ENCODE measurements at regions not wholly inside any gene's neighbourhood (a gene's known extent, or its start where the extent isn't known, plus 50 kb on each side); places are given as distances from the start of the nearest gene placed in this dataset.

DNA sequence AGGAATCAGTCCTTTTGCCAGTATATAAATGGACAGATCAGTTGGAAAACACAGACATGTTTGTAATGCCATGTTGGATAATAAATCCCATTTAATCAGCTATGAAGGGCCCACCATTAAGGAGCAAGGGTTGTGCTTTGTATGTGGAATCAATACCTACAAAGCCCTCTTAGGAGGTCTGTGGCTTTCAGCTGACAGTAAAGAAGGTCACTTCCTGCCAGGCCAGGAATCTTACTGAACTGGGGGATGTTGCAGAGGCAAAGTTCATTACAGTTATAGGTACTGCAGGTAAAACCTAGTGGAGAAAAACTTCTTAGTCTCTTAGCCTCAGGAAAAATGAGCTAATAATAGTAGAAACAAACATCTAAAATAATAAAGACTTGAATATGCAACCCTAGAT lies 129.5 kb downstream of the FAM76B start:
- Mint-ChIP-seq H3K27ac (no peak overlapping the region), H3K36me3 (ENCODE audit: low read depth) (no peaks in the 10 kb centered on the region), H3K4me1 (ENCODE audit: low read depth) (no peaks in the 10 kb centered on the region), H3K27me3 (ENCODE audit: insufficient read depth) (no peaks in the 10 kb centered on the region; the same call in 1 of the 2 replicates), H3K4me3 (no peak overlapping the region), H3K9me3 (no peaks in the 10 kb centered on the region)
- no peak for DNase-seq
- TF ChIP-seq, protein P1, sequence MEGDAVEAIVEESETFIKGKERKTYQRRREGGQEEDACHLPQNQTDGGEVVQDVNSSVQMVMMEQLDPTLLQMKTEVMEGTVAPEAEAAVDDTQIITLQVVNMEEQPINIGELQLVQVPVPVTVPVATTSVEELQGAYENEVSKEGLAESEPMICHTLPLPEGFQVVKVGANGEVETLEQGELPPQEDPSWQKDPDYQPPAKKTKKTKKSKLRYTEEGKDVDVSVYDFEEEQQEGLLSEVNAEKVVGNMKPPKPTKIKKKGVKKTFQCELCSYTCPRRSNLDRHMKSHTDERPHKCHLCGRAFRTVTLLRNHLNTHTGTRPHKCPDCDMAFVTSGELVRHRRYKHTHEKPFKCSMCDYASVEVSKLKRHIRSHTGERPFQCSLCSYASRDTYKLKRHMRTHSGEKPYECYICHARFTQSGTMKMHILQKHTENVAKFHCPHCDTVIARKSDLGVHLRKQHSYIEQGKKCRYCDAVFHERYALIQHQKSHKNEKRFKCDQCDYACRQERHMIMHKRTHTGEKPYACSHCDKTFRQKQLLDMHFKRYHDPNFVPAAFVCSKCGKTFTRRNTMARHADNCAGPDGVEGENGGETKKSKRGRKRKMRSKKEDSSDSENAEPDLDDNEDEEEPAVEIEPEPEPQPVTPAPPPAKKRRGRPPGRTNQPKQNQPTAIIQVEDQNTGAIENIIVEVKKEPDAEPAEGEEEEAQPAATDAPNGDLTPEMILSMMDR (IDR thresholded peaks at IDR 0.05) = no peak

- Mint-ChIP-seq H3K27ac (no peak overlapping the region), H3K36me3 (ENCODE audit: low read depth) (no peaks in the 10 kb centered on the region), H3K4me1 (ENCODE audit: low read depth) (no peaks in the 10 kb centered on the region), H3K4me3 (no peak overlapping the region), H3K27me3 (ENCODE audit: insufficient read depth) (no peaks in the 10 kb centered on the region; the same call in 1 of the 2 replicates), H3K9me3 (no peaks in the 10 kb centered on the region)
- no peak for DNase-seq
- TF ChIP-seq, protein P1 (IDR thresholded peaks at IDR 0.05) = no peak
These were observed 130.5 kb downstream of the FAM76B start for GRCh38 chr11:95659088-95659487.

- no peak overlapping the region for H3K4me3 Mint-ChIP-seq
- no peaks in the 10 kb centered on the region for H3K9me3 Mint-ChIP-seq
- DNase-seq = no peak
- H3K36me3 Mint-ChIP-seq (ENCODE audit: low read depth) = no peaks in the 10 kb centered on the region
- no peak overlapping the region for H3K27ac Mint-ChIP-seq
- TF ChIP-seq, protein P1 (IDR thresholded peaks at IDR 0.05) = no peak
- no peaks in the 10 kb centered on the region for H3K4me1 Mint-ChIP-seq (ENCODE audit: low read depth)
- H3K27me3 Mint-ChIP-seq (ENCODE audit: insufficient read depth) = no peaks in the 10 kb centered on the region; the same call in 1 of the 2 replicates
These were observed 134.0 kb downstream of the FAM76B start for GRCh38 chr11:95655536-95655935.

DNA sequence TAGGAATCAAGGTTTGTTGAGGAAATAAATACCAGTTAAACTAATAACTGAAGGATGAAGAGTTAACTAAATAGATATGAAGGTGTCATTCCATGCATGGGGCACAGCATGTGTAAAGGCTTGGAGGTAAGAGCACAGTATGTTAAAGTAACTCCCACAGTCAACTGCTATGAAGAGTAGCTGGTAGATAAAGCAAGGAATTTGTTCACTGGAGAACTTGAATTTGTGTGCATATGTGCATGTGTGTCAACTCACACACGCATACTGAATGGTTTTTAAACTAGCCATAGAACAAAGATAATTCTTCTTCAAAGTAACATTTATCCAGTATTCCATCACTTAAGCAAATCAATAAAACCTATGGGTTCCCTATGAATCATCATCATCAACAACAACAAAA lies 135.9 kb downstream of the FAM76B start:
- Mint-ChIP-seq H3K4me1 (ENCODE audit: low read depth) (no peaks in the 10 kb centered on the region), H3K9me3 (no peaks in the 10 kb centered on the region), H3K36me3 (ENCODE audit: low read depth) (no peaks in the 10 kb centered on the region), H3K27ac (no peak overlapping the region), H3K4me3 (no peak overlapping the region), H3K27me3 (ENCODE audit: insufficient read depth) (no peaks in the 10 kb centered on the region; the same call in 1 of the 2 replicates)
- TF ChIP-seq, protein P1 (IDR thresholded peaks at IDR 0.05) = no peak
- DNase-seq = no peak

- no peaks in the 10 kb centered on the region; the same call in 1 of the 2 replicates for H3K27me3 Mint-ChIP-seq (ENCODE audit: insufficient read depth)
- no peaks in the 10 kb centered on the region for H3K9me3 Mint-ChIP-seq
- TF ChIP-seq, protein P1 (IDR thresholded peaks at IDR 0.05) = no peak
- no peak overlapping the region for H3K4me3 Mint-ChIP-seq
- H3K27ac Mint-ChIP-seq = no peak overlapping the region
- H3K36me3 Mint-ChIP-seq (ENCODE audit: low read depth) = no peaks in the 10 kb centered on the region
- H3K4me1 Mint-ChIP-seq (ENCODE audit: low read depth) = no peaks in the 10 kb centered on the region
- DNase-seq = no peak
These were observed 136.5 kb downstream of the FAM76B start for GRCh38 chr11:95653099-95653498.

DNA sequence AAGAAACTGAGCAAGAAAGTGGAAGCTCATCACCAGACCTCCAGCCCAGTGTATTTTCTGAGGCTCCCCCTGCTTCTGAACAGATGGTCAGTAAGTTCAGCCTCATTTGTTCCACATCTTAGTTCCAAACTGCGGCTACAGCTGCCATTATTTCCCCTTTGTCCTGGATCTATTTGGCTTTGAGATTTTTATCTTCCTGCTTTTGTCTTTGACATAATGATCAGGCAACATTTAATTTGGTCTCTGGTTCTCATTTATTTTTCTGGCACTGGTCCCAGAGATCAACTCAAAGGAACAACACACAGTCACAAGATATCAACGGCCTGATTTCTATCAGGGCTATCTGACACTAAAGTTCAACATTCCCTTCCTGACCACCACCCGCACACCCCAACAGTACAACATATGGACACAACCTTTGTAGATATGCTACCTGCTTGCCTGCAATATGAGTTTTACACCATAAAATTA lies 137.5 kb downstream of the FAM76B start:
- H3K4me1 Mint-ChIP-seq (ENCODE audit: low read depth) = no peaks in the 10 kb centered on the region
- no peaks in the 10 kb centered on the region for H3K36me3 Mint-ChIP-seq (ENCODE audit: low read depth)
- no peaks in the 10 kb centered on the region for H3K27me3 Mint-ChIP-seq (ENCODE audit: insufficient read depth)
- no peak for DNase-seq
- no peak overlapping the region for H3K27ac Mint-ChIP-seq
- no peaks in the 10 kb centered on the region for H3K9me3 Mint-ChIP-seq
- H3K4me3 Mint-ChIP-seq = no peak overlapping the region
- TF ChIP-seq, protein P1 (IDR thresholded peaks at IDR 0.05) = no peak

Measured in HFFc6 (cell line).